ENCODE measurements at regions not wholly inside any gene's neighbourhood (a gene's known extent, or its start where the extent isn't known, plus 50 kb on each side); places are given as distances from the start of the nearest gene placed in this dataset.
A peak's percentile ranks its signal among the peaks of the same experiment; 100 is the strongest.

DNA sequence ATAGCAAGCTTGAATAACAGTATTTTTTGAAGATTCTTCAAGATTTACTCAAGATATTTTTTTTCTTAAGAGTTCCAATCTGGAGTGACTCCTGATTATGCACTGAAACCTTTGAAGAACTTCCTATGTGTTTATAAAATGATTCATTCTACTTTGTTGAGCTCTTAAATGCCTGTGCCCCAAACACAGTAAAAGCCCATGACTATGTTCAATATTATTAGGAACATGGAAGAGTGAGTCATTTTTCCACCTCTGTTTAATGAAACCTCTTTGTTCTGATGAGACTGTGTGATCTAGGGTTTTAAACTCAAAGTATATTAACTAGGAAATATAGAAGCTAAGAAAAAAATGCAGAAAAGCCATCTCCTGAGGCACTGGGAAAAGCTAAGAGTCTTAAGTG, 415.0 kb upstream of the FBXO33 start:
- DNase-seq, result no peak

DNA sequence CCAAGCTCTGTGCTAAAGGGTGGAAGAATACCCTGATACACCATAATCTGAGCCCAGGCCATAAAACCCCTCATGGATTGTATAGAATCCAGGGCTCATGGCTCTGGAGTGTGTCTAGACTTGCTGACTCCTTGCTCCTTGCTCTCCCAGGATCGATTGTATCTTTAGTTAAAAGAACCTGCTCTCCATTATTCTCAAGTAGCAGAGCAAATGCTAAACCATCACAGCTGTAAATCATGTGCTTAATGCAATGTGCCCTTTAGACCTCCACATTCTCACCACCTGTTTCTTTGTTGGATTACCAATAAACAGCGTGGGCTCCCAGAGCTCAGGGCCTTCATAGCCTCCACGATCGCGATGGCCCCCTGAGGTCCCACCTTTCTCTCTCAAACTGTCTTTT, 411.6 kb upstream of the FBXO33 start:
- no peak for DNase-seq

DNA sequence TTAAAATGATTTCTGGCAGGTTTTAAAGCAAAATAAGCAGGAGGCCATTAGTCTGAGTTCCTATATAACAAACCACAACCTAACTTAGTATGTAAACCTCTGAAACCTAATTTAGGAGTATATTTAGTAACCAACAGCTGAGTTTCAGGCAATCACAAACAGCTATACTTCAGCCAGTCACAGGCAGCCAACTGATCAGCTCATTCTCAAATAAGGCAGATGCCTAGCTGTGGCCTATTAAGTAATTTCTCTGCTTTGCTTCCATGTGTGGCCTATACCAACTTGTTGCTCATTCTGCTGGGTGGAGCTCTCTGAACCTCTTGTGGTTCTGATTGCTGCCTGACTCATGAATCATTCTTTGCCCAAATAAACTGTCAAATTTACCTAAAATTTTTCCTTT, 408.9 kb upstream of the FBXO33 start:
- DNase-seq, result no peak

DNA sequence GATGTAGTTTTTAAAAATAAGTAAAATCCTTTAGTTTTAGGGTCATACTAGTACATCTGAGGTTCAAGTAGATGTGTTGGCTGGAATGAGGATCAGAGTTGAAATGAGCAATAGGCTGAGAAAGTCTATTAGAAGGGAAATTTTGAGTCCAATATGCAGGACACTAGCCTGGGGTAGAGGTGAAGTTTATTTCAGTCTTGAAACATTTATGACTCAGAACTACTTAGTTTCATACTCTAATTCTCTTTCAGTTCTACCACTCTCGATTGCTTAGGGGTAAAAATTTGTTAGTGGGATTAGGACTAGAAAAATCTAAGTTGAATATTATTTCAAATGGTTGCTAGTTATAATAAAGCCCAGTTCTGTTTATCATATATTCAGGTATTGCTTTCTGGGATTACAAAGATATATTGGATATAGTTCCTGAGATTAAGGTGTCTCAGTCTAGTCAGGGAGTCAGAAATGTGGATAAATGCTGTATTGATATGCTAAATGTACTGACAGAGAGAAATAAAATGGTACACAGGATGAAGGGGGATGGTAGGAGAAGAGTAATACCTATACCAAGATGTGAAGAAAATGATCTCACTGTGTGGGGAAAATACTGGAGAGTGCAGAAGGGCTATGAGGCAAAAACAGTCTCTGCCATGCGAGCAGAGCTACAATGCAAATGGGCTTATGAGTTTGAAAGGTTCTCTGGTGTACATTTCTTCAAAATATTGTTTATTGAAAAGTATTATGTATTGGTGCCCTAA, 395.8 kb upstream of the FBXO33 start:
- no peak for DNase-seq

DNA sequence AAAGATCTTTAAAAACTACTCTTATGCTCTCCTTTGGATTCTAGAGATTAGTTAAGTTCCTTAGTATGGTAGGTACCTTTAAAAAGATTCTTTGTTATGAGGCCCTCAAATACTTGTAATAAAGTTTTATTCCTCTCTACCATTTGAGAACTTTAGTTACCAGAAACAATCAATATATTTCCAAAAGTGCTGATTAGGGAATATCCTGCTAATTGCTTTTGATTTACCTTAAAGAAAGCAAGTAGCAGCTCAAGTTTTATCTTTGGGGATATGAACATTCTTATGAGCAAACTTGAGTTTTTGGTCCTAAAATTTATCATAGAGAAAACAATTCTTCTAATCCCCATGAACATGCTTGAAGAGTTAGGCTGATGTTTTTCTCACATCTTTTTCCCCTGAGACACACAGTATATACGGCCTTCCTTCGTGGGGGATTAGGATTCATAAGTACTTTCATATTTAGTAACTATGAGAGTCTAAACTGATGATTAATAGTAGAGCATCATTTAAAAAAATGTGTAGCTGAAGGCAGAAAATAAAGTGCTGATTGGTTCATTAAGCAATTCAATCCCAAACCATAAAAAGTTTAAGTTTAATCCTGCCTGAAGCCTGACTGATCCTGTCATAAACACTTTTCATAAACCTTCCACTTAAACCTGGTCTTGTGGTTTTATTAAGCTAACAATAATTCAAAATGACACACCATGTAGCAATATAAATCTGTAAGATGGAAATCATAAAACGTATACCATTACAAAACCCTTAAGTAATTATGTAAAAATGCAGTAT, 380.5 kb upstream of the FBXO33 start:
- DNase-seq, result no peak

DNA sequence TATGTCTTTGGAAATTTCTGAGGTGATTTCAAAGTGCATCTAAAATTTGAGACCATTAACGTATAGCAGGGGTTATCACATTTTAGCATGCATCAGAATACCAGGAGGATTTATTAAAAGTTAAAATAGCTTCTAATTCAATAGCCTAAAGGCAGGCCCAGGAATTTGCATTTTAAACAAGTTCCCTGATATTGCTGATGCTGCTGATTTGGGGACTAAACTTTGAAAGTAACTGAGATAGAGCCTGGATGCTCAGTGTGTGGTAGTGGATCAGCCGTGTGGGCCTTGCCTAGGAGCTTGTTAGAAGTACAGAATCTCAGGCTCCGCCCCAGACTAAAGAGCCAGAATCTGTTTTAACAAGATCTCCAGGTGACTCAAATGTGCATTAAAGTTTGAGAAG, 375.0 kb upstream of the FBXO33 start:
- DNase-seq, result no peak

DNA sequence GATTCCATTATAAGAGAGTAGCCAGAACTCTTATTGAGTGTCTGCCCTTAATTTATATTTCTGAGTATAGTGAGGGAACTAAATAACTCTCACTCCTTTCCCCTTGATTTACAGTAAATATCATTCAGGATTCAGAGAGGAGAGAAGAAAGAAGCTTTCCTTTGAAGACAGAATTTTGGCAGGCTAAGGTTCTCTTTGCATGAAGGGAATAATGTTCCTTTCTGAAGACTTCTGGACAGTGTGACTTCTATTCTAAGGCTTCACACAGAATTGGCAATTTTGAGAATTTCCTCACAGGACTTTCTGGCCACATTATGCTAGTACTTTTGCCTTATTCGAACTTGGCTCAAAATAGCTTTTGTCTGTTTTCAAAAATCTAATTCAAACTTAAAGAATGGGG, 352.2 kb upstream of the FBXO33 start:
- no peak for DNase-seq

DNA sequence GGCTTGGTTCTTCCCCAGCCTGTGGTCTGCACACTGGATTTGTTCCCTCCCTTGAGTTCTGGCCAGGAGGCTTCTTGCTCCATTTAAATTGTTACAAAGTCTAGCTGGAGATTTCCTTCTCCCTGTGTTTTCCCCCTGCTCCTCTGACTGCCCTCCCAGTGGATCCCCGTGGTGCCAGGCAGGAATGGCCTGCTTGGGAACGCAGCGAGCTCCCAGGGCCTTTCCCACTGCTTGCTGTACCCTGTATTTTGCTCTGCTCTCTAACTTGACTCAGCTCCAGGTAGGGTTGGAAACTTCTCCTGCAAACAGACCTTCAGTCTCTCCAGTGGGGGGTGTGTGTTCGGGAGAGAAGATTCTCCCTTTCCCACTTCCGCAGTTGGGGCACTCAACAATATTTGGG, 349.2 kb upstream of the FBXO33 start:
- no peak for DNase-seq

DNA sequence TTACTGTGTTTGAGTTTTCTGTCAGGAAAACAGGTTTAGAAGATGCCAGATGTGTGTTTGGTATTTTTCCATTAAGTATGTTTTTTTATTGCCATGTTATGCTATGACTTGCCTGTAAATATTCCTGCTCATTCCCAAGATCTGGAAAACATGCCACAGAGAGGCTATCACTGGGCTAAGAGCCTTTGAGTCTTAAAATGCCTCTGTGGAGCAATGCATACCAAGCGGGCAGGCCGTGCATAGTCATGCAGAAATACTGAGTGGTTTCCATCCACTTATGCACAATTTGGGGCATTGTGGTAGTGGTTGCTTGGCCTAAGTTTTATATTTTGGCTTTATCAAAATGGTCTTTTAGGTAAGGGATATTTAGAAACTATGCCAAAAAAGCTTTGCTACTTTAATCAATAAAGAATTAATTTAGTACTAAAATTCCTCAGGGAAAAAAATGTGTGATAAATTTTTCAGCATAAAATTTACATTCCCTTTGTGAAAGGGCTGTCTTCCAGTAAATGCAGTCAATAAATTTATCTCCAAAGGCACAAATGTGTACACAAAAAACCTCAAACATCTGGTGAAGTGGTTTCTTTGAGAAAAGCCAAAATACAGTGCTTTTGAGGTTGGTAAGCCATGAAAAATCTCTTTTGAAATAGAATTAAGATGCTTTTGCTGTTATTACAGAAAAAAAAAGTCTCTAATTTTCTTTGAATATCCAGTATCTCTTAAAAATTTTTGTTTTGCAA, 341.3 kb upstream of the FBXO33 start:
- DNase-seq, result no peak

DNA sequence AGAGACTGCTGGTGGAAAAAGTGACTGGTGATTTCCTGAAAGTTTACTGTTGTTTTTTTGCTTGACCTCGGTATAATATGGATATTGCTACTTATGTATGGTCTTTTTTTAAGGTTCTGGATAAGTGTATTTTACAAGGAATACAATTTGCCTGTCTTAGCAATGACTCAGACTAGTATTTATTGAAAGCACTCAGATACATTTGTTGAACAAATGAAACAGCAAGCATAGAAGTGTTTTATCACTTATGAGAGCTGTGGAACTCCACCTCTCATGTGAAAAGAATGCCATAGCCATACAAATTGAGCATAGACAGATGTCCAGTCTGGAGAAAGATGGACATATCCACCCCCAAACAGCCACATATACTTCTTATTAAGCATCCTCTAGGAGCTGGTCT, 340.4 kb upstream of the FBXO33 start:
- DNase-seq, result no peak

DNA sequence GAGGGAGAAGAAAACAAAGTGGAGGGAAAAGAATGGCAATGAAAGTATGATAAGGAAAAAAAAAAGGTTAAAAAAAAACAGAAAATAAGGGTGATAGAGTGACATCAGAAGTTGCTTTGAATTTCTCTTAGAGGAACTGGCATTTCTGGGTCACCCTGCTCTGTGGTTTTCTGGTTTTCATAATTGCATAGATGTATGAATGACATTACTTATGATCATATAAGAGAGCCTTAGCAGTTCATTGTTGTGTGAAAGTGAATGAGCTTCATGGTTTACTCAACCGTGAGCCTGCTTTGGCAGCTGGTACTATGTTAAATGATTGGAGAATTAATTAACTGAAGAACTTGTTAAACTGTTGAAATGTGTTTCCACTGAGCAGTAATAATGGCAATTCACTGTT, 336.4 kb upstream of the FBXO33 start:
- no peak for DNase-seq

DNA sequence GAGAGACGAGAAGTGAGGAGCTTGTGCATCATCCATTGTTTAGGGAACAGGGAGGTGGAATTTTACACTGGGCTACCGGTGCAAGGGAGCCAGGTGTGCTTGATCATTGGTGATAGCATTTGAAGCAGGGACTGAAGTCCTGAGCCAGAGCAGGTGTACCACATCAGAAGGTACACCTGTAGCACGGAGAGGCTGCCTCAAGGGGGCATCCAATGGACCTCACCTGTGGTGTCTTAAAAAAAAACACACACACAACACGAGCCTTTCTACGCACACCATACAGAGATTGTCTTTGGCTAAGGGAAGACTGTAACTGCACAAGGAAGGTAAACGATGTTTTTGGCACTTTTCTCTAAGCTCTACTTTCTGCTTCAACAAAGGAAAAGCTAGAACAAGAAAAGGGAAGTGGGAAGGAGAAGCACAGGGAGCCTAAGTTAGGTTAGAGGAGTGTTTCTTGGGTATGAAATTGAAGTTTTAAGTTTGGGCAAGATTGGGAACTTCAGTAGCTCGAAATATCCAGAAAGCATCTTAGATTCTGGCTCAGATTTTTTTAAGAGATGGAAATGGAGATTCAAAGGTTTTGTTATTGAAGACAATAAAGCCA, 334.3 kb upstream of the FBXO33 start:
- no peak for DNase-seq

DNA sequence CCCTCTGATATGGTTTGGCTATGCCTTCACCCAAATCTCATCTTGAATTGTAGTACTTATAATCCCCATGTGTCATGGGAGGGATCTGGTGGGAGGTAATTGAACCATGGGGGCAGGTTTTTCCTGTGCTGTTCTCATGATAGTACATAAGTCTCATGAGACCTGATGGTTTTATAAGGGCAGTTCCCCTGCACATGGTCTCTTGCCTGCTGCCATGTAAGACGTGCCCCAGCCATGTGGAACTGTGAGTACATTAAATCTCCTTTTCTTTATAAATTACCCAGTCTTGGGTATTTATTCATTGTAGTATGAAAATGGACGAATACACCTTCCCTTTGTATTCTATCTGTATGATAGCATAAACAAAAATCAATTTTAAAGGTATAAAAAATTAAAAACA, 333.4 kb upstream of the FBXO33 start:
- DNase-seq, result no peak

DNA sequence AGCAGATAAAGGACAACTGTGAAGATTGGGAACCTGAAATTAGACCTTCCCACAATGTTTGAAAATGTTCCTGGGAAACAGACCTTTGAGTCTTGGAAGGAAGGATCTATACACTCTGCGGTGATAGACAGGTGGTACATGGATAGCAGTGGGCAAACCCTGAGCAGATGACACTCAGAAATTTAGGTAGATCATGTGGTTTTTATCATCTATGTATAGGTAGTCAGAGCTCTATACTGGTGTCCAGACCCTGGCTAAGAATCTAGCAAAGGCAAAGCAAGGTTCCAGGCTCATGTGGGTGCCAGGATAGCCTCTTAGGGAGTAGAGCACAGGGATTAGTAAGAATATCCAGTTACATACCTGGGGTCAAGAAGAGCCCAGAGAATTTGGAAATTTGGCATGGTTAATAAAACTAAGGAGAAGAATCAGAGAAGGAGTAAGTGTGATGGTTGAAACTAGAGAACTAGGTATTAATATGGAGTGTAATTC, 331.2 kb upstream of the FBXO33 start:
- DNase-seq, result no peak

DNA sequence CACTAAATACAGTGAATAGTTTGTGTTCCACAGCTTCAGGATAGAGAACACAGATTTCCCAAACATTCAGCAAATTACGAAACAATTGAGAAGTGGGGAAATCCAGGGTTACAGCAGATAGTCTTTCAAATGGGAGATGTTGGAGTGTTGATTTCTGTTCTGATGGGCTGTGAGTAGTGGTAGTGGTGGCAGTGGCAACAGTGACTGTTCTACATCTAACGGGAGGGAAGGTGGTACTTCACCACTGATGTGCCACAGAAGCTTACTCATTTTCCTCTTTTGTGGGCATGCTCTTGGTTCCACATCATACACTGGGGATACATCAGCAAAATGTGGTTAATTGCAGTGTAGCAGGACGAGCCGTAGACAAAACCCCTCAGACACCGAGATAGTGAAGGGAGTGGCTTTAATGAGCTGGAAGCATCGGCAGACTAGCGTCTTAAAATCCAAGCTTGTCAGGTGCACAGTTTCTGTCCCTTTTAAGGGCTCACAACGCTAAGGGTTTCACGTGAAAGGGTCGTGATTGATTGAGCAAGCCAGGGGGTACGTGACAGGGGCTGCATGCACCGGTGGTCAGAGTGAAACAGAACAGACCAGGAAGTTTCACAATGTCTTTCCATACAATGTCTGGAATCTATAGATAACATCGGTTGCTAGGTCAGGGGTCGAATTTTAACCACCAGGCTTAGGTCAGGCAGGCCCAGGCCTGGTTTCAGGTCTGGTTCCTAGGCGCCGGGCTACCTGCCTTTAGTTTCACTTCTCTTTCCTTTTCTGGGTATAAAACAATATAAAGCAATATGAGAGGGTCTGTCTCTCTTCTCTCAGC, 330.6 kb upstream of the FBXO33 start:
- DNase-seq, result no peak

DNA sequence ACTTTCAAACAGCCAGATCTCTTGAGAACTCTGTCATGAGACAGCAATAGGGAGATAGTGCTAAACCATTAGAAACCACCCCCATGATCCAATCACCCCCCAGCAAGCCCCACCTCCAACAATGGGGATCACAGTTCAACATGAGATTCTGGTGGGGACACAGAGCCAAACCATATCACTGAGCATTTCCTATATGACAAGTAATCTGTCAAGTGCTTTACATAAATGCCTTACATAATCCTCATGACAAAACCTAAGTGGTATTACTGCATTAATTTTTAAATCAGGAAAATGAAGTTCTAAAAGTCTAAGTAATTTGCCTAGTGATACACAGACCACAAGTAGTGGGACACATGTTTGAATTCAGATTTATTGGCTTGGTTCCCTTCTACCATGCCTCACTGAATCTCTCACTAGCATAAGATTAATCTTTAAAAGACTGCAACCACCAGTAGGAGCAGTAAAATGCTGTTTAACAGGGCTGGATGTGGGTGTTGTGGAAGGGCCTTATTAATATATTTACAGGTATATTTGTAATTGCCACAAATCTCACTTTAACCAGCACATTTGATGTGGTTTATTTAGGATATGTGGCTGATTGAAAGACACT, 323.1 kb upstream of the FBXO33 start:
- DNase-seq, result no peak

DNA sequence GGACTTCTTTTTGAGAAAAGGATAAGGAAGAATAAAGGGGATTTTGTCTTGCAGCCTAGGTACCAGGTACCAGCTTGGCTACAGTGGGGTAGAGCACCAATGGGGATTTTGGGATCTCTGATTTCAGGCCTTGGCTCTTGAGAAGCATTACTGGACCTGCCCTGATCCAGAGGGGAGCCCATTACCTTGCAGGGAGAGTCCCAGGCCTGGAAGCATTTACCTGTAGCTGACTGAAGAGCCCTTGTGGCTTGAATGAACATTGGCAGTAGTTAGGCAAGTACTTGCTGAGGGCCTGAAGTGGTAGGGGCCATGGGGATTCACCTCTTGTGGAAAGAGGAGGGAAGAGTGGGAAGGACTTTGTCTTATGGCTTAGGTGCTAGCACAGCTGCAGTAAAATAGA, 308.2 kb upstream of the FBXO33 start:
- DNase-seq, result peak; percentile 20

DNA sequence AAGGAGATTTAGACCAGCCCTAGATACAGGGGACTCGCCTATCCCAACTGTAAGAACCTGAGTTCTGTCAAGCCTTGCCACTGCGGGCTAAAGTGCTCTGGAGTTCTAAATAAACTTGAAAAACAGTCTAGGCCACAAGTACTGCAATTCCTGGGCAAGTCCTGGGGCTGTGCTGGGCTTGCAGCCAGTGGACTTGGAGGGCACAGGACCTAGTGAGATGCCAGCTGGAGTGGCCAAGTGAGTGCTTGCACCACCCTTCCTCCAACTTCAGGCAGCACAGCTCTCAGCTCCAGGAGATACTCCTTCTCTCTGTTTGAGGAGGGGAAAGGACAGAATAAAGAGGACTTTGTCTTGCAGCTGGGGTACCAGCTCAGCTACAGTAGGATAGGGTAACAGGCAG, 307.6 kb upstream of the FBXO33 start:
- DNase-seq, result no peak

DNA sequence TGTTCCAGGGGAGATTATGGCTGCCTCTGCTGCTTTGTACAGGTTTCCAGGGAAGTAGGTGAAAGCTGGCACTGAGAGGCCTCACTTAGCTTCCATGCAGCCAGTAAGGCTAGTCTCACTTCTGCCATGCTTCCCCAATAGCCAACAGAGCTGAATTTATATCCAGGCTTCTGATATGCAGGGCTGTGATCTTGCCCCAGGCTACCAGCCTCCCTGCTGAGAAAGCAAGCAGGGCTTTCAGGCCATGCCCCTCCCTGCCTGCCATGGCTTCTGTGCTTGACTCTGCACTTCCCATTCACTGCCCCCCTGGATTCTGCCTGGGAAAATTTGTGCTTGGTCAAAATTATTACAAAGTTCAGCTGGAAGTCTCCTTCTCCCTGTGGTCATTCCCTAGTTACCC, 302.1 kb upstream of the FBXO33 start:
- no peak for DNase-seq

DNA sequence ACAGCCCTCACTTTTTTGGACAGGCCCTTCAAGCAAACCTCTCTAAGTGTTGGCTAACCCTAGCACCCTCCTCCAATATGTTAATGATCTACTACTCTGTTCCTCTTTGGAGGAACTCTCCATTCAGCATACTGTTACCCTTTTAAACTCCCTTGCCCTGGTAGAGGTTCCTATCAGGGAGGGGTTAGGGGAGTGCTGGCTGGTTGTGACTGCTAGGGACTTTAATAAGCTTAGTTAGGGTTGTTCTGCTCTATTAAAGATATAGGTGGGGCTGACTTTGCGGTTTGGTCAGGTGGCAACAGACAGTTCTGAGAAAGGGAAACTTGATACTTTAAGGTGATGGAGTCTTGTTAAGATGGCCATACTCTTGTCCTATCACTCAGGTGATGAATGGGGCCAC, 301.5 kb upstream of the FBXO33 start:
- DNase-seq, result no peak

DNA sequence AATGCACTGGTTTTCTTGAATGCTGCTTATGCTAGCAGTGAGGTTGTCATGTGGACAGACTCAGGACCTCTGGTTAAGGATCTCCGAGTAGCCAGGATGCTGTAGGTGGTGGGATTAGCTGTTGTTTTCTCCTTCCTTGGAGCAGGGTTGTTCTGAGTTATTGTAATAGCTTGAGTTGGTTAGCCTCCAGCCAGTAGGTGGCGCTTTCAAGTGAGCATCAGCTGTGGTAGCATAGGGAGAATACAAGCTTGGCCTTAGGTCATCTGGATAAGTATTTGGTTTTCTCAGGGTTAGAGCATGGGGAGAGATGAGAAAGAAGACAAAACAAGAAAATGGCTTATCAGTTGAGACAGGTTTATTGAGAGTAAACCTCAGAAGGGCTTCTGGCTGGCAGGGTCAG, 299.7 kb upstream of the FBXO33 start:
- DNase-seq, result no peak

DNA sequence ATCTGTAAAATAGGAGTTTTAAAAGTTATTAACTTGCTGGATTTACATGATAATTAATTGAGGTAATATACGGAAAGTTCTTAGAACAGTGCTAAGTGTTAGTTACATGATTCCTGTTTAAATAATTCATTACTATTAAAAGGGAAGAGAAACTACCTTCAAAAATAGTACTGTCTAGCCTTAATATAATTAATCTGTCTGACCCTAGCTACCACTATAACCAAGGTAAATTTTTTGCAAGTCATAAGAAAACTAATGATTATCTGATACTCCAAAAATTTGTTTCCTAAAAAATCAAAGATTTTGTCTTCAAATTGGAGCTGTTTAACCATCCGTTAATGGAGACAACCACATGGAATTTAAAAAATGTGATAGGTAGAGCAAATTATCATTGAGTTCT, 294.3 kb upstream of the FBXO33 start:
- no peak for DNase-seq
